ENCODE measurements at regions not wholly inside any gene's neighbourhood (a gene's known extent, or its start where the extent isn't known, plus 50 kb on each side); places are given as distances from the start of the nearest gene placed in this dataset.

DNA sequence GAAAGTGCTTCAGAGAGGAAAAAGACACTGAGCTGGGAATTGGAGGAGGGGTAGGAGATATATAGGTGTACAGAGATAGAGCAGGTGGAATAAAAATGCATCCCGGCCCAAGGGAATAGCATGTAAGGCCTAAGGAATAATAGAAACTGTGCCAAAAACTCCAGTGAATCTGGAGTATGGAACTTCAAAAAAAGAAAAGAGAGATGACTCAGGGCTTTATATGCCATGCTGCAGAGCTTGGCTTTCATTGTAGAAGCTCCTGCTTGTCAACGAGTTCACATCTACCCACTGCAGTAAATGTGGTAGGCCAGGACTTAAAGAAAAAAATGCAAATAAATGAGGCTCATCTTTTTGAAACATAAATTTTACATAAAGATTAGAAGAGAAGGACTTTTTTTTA, 131.8 kb downstream of the MREG start:
- 52 to 53% methylated on average over 2 of the region's 2 CpGs for WGBS, 2 experiments (ENCODE audit: low coverage in 1 of 2, low lambda C conversion rate in 2 of 2, missing lambda C conversion rate in 2 of 2)
- in situ Hi-C loops (cut with MboI): no loop called here
- peak; percentile 75 for DNase-seq
- Histone ChIP-seq H3K36me3 (ENCODE audit: low read depth) (no peaks in the 10 kb centered on the region), H3K79me2 (ENCODE audit: insufficient read depth) (no peaks in the 10 kb centered on the region), H3K4me1 (ENCODE audit: insufficient read depth) (peaks cover 51% of the 10 kb centered on the region), H3K27ac (peak overlapping the region; percentile 45), H4K20me1 (ENCODE audit: insufficient read depth) (no peaks in the 10 kb centered on the region), H2AFZ (no peak overlapping the region), H3K4me3 (no peak overlapping the region), H3K27me3 (replicated peaks; ENCODE audit: insufficient read depth) (no peaks in the 10 kb centered on the region), H3K4me2 (ENCODE audit: unreplicated experiment) (no peak overlapping the region), H3F3A (ENCODE audit: insufficient read depth) (peaks cover 44% of the 10 kb centered on the region), H3K9ac (no peak overlapping the region), H3K9me3 (ENCODE audit: low read depth) (no peaks in the 10 kb centered on the region), H3K9me2 (ENCODE audit: insufficient read depth) (no peaks in the 10 kb centered on the region)
- TF ChIP-seq EZH2 (IDR thresholded peaks at IDR 0.05; ENCODE audit: insufficient read depth, poor library complexity, severe bottlenecking) (no peak), EZH2phosphoT487 (IDR thresholded peaks at IDR 0.05; ENCODE audit: insufficient read depth, low read depth) (no peak)

DNA sequence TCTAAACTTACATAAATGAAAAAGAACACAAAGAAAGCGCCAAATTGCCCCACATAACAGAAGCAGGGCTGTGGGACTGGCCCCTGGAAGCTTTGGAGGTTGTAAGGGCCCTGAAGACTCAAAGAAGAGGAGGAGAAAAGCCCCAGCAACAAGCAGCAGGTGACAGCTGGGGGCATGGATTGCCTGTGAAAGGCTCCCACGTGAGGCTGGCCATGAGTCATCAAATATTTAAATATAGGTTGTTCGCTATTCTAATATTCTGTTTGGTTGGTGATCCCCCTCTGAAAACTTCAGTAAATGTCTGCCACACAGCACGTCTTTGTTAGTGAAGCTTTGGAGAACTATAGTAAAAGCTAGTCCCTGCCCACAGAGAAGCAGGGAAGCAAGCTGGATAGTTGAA, 132.4 kb downstream of the MREG start:
- H3K4me2 ChIP-seq (ENCODE audit: unreplicated experiment): no peak overlapping the region
- 84 to 87% methylated on average over 4 of the region's 4 CpGs for WGBS, 2 experiments (ENCODE audit: low coverage in 1 of 2, low lambda C conversion rate in 2 of 2, missing lambda C conversion rate in 2 of 2)
- no peak overlapping the region for H3K4me3 ChIP-seq
- peaks cover 43% of the 10 kb centered on the region for H3F3A ChIP-seq (ENCODE audit: insufficient read depth)
- no peak for TF ChIP-seq EZH2 (IDR thresholded peaks at IDR 0.05; ENCODE audit: insufficient read depth, poor library complexity, severe bottlenecking)
- TF ChIP-seq EZH2phosphoT487 (IDR thresholded peaks at IDR 0.05; ENCODE audit: insufficient read depth, low read depth): no peak
- no peaks in the 10 kb centered on the region for H4K20me1 ChIP-seq (ENCODE audit: insufficient read depth)
- H3K9ac ChIP-seq: no peak overlapping the region
- H3K9me2 ChIP-seq (ENCODE audit: insufficient read depth): no peaks in the 10 kb centered on the region
- in situ Hi-C loops (cut with MboI): no loop called here
- H3K4me1 ChIP-seq (ENCODE audit: insufficient read depth): peaks cover 51% of the 10 kb centered on the region
- DNase-seq: no peak
- no peaks in the 10 kb centered on the region for H3K27me3 ChIP-seq (replicated peaks; ENCODE audit: insufficient read depth)
- no peaks in the 10 kb centered on the region for H3K9me3 ChIP-seq (ENCODE audit: low read depth)
- peak overlapping the region; percentile 45 for H3K27ac ChIP-seq
- no peak overlapping the region for H2AFZ ChIP-seq
- no peaks in the 10 kb centered on the region for H3K36me3 ChIP-seq (ENCODE audit: low read depth)
- H3K79me2 ChIP-seq (ENCODE audit: insufficient read depth): no peaks in the 10 kb centered on the region

DNA sequence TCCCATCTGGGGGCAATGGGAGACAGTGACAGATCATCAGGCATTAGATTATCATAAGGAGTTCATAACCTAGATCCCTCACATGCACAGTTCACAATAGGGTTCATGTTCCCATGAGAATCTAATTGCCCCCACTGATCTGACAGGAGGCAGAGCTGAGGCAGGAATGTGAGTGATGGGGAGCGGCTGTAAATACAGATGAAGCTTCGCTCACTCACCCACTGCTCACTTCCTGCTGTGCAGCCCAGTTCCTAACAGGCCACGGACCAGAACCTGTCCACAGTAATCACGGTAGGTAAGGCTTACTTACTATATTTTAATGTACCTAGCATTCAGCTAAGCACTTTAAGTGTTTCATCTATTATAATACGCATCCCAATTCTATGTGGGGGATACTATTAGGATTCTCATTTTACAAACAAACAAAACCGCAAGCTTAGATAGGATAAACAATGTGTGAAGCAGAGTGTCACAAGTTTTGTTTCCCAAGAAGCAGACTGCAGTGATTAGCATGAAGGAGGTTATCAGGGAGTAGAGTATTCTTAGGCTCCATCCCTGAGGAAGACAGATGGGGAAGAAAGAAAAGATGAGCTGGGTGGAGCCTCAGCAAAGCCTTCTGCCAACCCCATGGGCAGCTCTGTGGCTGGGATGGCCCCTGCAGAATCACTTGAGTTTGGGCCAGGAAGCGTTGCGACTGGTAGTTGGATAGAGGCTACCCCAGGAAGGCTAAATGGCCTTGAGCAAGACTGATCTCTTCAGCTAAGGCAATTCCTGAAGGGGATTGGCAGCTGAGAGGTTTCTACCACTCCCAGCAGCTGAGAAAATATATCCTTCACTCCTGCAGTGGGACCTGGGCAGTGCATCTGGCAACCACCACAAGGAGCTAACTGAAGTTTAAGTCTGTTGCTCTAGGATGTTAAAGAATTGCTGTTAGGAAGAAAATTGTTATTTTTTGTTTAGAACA, 133.1 kb downstream of the MREG start:
- no peak for DNase-seq
- no peak overlapping the region for H2AFZ ChIP-seq
- no peaks in the 10 kb centered on the region for H3K36me3 ChIP-seq (ENCODE audit: low read depth)
- H3K27ac ChIP-seq: no peak overlapping the region
- no peak overlapping the region for H3K9ac ChIP-seq
- no peaks in the 10 kb centered on the region for H3K27me3 ChIP-seq (replicated peaks; ENCODE audit: insufficient read depth)
- H3K4me3 ChIP-seq: no peak overlapping the region
- no peaks in the 10 kb centered on the region for H3K79me2 ChIP-seq (ENCODE audit: insufficient read depth)
- in situ Hi-C loops (cut with MboI): no loop called here
- peaks cover 36% of the 10 kb centered on the region for H3F3A ChIP-seq (ENCODE audit: insufficient read depth)
- no peaks in the 10 kb centered on the region for H3K9me3 ChIP-seq (ENCODE audit: low read depth)
- no peaks in the 10 kb centered on the region for H4K20me1 ChIP-seq (ENCODE audit: insufficient read depth)
- WGBS, 2 experiments (ENCODE audit: low coverage in 1 of 2, low lambda C conversion rate in 2 of 2, missing lambda C conversion rate in 2 of 2): 96 to 97% methylated on average over 8 of the region's 8 CpGs
- H3K4me1 ChIP-seq (ENCODE audit: insufficient read depth): peaks cover 45% of the 10 kb centered on the region
- no peak overlapping the region for H3K4me2 ChIP-seq (ENCODE audit: unreplicated experiment)
- no peaks in the 10 kb centered on the region for H3K9me2 ChIP-seq (ENCODE audit: insufficient read depth)
- TF ChIP-seq EZH2phosphoT487 (IDR thresholded peaks at IDR 0.05; ENCODE audit: insufficient read depth, low read depth) (no peak), EZH2 (IDR thresholded peaks at IDR 0.05; ENCODE audit: insufficient read depth, poor library complexity, severe bottlenecking) (no peak)

DNA sequence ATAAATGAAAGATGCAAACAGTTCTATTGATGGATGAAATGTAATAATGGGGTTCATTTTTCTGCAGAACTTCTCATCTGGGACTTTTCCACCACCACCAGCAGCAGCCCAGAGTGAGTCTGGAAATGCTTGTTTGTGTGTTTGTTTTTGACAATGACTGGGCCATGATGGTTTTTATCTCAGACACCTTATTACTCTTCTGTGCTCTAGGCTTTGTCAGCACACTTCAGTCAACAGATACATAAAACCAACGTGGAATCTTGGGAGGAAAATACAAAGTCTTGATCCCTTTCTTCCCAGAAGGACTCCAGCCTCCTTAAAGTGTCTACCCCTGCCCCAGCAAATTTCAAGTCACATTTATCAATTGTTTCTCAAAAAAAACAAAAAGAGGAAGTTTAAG, 134.0 kb downstream of the MREG start:
- peak overlapping the region; percentile 65 for H3K9ac ChIP-seq
- in situ Hi-C loops (cut with MboI): no loop called here
- no peak overlapping the region for H2AFZ ChIP-seq
- H3K4me1 ChIP-seq (ENCODE audit: insufficient read depth): peaks cover 40% of the 10 kb centered on the region
- no peaks in the 10 kb centered on the region for H3K9me3 ChIP-seq (ENCODE audit: low read depth)
- peak overlapping the region; percentile 92 for H3K27ac ChIP-seq
- no peaks in the 10 kb centered on the region for H3K27me3 ChIP-seq (replicated peaks; ENCODE audit: insufficient read depth)
- peaks cover 33% of the 10 kb centered on the region for H3F3A ChIP-seq (ENCODE audit: insufficient read depth)
- 49 to 73% methylated on average over 1 of the region's 1 CpG for WGBS, 2 experiments (ENCODE audit: low coverage in 1 of 2, low lambda C conversion rate in 2 of 2, missing lambda C conversion rate in 2 of 2)
- no peaks in the 10 kb centered on the region for H3K79me2 ChIP-seq (ENCODE audit: insufficient read depth)
- TF ChIP-seq EZH2 (IDR thresholded peaks at IDR 0.05; ENCODE audit: insufficient read depth, poor library complexity, severe bottlenecking) (no peak), EZH2phosphoT487 (IDR thresholded peaks at IDR 0.05; ENCODE audit: insufficient read depth, low read depth) (no peak)
- DNase-seq: no peak
- no peaks in the 10 kb centered on the region for H4K20me1 ChIP-seq (ENCODE audit: insufficient read depth)
- H3K9me2 ChIP-seq (ENCODE audit: insufficient read depth): no peaks in the 10 kb centered on the region
- H3K4me3 ChIP-seq: no peak overlapping the region
- no peaks in the 10 kb centered on the region for H3K36me3 ChIP-seq (ENCODE audit: low read depth)
- H3K4me2 ChIP-seq (ENCODE audit: unreplicated experiment): peak overlapping the region; percentile 52
